ENCODE measurements at regions not wholly inside any gene's neighbourhood (a gene's known extent, or its start where the extent isn't known, plus 50 kb on each side); places are given as distances from the start of the nearest gene placed in this dataset.
"Not testable (repeated sequence)": the region's sequence is repeated elsewhere in the genome, so short reads cannot be mapped to it uniquely, and the experiment has no call there.

DNA sequence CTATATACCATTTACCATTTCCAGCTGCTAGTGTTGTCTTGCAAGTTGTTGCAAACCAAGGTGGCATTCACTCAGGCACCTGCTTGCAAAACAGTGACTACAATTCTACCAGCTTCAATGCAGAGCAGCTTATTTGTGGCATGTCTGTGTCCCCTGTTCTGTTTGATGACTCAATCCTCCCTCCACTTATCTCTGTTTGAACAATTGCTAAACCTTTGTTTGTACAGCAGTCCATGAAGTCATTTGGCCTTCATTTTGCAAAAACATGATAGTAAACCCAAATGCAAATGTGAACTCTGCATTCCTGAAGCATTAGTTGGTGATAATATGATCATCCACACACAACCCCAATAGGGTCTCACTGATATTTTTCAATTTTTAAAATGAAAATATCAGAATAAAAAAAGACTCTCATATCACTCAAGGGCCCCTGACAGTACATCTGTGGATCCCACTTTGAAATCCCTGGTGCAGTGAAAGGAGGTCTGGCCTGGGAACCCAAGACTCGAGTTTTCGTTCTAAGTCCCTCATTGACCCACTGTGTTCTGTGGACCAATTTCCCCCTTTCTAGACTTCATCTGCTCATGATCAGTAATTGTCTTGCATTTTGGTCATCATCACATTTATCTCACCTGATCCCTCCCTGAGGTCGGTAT lies 425.4 kb downstream of the RPS24 start:
- DNase-seq (ENCODE audit: low spot score), result no peak

DNA sequence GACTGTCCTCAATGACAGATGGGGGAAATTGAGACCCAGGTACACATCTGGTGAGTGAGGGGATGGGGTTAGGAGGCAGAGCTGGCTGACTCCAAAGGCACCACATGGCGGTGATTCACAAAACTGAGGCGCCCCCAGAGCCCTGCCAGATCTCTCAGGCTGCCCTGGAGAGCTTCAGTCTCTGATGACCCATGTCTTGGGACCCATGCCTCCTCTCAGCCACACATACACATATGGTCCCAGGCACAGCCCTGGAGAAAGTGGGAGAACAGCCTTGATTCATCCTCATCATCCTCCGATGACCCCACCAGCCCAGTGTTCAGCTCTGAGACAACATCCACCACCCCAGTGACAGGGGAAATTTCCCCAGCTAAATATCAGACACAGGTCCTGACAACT lies 426.0 kb downstream of the RPS24 start:
- no peak for DNase-seq (ENCODE audit: low spot score)

- no peak for DNase-seq (ENCODE audit: low spot score)
Observed at GRCh38 chr10:78460204-78460603, 426.5 kb downstream of the RPS24 start.

- no peak for DNase-seq (ENCODE audit: low spot score)
Observed at GRCh38 chr10:78461333-78461732, 427.7 kb downstream of the RPS24 start.

DNA sequence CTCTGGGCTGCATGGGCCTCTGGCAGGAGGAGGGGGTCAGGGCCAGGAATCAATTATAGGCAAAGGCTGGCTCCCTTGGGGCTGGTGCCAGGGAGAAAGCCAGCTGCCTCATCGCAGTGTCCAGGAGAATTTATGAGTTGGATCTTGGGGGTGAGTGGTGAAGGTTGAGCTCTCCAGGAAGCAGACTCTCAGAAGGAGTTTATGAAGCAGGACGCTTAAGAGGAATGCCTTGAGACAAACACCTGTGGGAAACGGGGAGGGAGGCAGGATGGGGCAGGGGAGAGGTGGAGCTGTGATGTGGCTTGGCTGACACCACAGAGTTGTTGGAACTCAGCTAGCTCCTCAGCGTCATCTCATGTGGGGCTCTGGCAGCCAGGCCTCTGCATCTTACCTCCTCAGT lies 428.5 kb downstream of the RPS24 start:
- DNase-seq (ENCODE audit: low spot score), result no peak

GRCh38 chr10:78462726-78463228 lies 429.1 kb downstream of the RPS24 start:
- DNase-seq (ENCODE audit: low spot score), result no peak

GRCh38 chr10:78464118-78464855 lies 430.6 kb downstream of the RPS24 start:
- no peak for DNase-seq (ENCODE audit: low spot score)

GRCh38 chr10:78464856-78465267 lies 431.2 kb downstream of the RPS24 start:
- no peak for DNase-seq (ENCODE audit: low spot score)

DNA sequence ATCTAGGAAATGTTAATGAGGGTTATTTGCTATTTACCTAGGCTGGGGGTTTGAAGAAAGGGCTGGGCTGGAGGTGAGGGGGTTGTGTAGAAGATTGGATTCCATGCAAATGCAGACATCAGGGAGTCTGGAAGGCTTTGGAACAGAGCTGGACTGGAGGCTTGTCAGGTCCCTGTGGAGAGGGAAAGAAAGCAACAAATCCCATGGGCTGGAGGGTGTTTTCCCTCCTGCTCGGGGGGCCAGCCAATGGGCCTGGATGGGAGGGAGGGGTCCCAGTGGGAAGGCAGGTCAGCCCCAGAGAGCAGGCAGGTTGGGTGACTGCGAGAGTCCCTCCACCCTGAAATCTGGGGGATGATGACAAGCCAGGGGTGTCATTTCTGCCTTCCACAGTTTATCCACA lies 431.8 kb downstream of the RPS24 start:
- DNase-seq (ENCODE audit: low spot score), result no peak

DNA sequence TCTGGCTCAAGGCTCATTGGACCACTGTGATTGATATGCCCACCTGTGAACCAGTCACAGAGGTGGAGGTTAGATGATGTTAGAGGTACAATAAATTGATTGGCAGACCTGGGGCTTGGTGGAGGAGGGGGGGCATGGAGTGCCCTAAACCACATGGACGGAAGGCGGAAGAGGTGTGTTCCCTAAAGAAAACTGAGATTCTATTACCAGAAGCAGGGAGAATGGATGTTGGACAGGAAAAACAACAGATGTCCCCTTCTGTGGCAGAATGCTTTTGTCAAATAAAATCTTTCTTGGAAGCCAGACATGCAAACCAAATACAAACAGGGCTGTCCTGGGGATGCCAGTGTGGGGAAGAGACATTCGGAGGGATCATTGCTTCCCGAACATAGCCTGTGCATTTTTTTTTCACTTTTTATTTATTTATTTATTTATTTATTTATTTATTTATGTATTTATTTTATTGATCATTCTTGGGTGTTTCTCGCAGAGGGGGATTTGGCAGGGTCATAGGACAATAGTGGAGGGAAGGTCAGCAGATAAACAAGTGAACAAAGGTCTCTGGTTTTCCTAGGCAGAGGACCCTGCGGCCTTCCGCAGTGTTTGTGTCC lies 433.9 kb downstream of the RPS24 start:
- DNase-seq (ENCODE audit: low spot score), result no peak

DNA sequence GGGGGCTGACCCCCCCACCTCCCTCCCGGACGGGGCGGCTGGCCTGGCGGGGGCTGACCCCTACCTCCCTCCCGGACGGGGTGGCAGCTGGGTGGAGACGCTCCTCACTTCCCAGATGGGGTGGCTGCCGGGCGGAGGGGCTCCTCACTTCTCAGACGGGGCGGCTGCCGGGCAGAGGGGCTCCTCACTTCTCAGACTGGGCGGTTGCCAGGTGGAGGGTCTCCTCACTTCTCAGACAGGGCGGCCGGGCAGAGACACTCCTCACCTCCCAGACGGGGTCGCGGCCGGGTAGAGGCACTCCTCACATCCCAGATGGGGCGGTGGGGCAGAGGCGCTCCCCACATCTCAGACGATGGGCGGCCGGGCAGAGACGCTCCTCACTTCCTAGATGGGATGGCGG lies 435.1 kb downstream of the RPS24 start:
- DNase-seq (ENCODE audit: low spot score), result not testable (repeated sequence)

DNA sequence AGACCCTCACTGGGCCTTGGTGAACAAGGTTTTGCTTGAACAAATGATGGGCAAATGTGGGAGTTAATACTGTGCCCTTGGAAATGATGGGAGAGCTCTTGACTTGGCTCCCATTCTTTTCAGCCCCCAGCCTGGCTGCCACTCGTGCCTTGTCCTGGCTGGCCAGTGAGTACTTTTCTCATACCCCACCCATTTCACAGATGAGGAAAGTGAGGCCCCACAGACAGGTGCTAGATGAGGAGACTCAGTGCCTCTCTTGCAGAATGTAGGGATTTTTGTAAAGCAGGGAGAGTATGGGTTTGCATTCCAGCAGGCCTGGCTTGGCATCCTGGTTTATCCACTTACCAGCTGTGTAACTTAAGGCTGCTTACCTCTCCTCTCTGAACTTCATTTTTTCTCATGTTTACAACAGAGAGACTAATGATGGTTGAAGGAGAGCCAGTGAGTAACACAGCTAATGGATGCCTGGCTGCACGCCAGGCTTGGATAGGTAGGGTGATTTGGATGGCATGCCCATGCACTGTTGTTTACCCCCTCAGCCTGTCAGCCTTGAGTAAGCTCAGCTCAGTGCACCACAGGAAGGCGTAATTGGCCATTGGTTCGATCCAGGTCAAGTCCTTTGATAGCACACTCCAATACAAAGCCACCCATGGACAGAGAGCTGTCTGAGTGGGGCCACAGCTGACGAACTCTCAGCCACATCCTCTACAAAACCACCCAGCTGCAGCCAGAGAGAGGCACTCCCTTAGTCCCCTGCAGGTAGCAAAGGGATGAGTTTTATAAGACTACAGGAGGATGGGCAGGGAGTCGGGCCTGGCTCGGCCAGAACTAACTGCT lies 436.8 kb downstream of the RPS24 start:
- peak; percentile 6 for DNase-seq (ENCODE audit: low spot score)

DNA sequence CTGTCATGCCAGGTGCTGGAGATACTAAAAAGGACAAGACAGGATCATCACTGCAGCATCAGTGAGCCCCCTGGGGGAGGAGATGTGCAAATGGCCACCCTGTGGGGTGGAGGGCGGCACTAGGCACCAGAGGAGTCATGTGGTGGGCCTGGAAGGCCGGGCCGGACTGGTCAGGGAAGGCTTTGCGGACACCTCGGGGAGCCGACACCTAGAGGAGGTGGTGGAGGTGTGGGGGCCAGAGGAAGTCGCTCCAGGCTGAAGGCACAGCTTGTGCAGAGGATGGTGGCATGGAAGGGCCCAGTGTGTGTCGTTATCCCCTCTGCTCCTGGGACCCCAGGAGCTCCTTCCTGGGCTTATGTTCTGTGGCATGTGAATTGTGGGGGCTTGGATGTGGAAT lies 437.7 kb downstream of the RPS24 start:
- no peak for DNase-seq (ENCODE audit: low spot score)

DNA sequence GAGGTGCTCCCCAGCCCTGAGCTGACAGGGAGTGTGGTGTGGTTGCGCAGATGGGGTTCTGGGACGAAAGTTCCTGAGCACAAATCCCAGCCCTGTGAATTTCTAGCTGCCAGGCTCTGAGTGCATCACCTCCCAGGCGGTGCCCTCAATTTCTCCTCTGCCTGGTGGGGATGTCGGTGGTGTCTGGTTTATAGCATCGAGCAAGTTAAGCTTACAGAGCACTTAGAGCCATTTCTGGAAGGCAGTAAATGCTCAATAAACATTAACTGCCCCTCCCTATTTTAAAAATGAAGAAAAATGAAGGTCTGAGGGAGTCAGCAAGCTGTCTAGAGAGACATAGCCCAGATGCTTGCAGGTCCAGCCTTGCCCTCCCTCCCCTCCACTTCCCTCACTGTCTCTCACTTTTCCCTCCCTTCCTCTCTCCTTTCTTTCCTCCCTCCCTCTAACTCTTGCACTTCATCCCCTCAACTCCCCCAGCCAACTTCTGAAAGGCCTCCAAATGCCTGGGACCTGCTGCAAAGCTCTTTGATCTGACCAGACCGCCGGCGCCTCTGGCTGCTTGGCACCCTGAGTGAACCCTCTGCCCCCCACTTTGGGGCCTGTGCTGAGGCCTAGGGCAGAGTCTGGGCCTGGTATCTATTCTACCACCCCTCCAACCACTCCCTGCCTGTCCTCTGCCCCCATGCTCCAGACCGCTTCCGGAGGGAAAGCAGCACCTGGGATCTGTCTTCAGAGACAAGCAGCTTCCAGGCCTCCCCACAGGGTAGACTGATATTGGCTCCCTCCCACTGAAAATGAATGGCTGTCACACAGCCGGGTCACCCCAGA lies 438.3 kb downstream of the RPS24 start:
- DNase-seq (ENCODE audit: low spot score), result no peak

DNA sequence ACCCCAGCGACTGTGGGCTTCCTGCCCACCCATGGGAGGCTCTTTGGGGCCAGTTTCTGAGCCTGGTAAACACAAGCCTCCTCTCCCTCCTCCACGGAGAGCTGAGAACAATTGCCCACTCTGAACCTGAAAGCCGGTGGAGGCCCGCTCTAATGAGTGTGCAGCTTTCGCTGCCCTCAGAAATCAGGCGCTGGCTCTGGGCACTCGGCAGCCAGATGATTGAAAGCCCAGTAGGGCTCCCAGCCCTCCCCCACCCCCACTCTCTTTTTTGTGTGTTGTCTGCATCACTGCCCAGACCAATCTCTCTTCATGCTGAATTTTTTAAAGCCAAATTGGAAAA lies 438.9 kb downstream of the RPS24 start:
- no peak for DNase-seq (ENCODE audit: low spot score)

GRCh38 chr10:78473006-78473405 lies 439.3 kb downstream of the RPS24 start:
- DNase-seq (ENCODE audit: low spot score), result no peak

DNA sequence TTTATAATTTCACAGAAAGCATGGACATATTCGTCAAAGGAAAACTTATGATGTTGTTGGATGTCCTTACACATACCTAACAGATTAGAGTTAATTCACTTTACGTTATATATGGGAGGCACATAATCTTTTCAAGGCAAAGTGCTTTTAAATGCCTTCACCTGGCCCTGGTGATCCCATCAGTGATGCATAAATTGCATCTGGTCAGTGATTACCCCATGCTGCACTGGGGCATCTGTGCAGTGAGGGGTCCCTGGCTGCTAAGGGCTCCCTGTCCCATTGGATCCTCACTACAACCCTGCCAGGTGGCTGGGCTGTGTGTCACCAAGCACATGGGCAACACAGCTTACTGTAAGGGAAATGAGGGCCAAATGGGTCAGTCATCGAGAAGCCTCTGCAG lies 441.1 kb downstream of the RPS24 start:
- no peak for DNase-seq (ENCODE audit: low spot score)

DNA sequence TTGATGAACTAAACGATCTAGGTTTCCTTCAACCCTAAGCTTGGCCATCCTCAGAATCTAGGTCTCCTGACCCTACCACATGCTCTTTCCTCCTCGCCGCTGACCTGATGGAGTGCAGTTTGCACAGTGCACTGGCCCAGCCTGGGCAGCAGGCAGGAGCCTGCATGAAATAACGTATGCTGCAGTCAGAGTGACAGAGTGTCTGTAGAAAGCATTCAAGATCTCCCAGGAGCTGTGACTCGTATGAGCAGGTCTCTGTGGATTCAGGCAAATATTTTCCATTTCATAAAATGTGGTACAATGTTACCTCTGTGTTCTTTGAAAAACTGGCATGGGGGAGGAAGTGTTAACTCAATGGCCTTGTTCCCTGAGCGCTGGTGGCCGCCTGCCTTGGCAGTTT lies 441.8 kb downstream of the RPS24 start:
- DNase-seq (ENCODE audit: low spot score), result no peak

DNA sequence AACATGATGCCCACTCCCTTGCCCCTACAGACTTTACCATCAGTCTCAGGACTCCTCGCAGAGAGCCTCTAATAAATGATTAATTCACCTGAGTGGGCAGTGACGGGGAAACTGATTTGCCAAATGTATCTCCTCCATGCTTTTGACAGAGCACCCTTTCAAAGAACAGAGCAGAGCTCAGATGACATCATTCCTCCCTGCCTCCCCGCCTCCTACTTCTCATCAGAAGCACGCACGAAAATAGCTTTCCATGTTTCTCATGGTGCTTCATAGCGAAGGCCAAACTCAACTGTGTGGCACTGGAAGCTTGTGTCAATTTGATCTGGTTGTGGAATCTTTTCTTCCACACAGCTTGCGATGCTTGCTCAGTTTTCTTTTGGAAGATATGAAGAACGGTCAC lies 442.5 kb downstream of the RPS24 start:
- no peak for DNase-seq (ENCODE audit: low spot score)

- DNase-seq (ENCODE audit: low spot score), result no peak
Observed at GRCh38 chr10:78476844-78477243, 443.2 kb downstream of the RPS24 start.

GRCh38 chr10:78478919-78479318 lies 445.3 kb downstream of the RPS24 start:
- DNase-seq (ENCODE audit: low spot score), result no peak

DNA sequence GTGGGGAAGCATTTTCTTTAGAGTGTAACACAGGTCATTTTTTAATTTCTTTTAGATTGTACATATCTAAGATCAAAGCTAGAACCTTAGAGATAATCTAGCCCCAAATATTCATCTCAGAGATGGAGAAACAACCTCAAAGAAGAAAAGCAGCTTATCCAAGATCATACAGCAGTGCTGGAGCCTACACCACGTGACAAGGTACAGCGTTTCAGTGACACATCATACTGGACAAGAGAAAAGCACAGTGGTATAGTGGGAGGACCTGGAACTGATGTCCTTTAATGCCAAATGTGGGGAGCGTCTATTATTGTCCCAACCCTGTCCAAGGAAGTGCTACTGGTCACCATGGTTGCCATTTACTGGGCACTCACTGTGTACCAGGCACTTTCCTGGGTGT lies 445.8 kb downstream of the RPS24 start:
- DNase-seq (ENCODE audit: low spot score), result no peak

Measured in RKO (cell line).